Esophagus muscularis mucosa (tissue), 4 donors: ENCODE measurements at regions not wholly inside any gene's neighbourhood (a gene's known extent, or its start where the extent isn't known, plus 50 kb on each side); places are given as distances from the start of the nearest gene placed in this dataset.

Experiments used
- DNase-seq: peaks from one replicate; pipeline ENCODE4 v3.0.0-alpha.2; 2017; ENCODE audit errors: extremely low spot score
- H3K27ac ChIP-seq, 4 donors: fragments of 200-600 bp; sonication (generic); replicated peaks in 1 of 4; 1 replicate in 3 of 4; 2 replicates in 1 of 4; pipeline ENCODE4 v1.5.1; 2016 to 2019; ENCODE audit warnings: mild to moderate bottlenecking in 1 of 4
- H3K27me3 ChIP-seq, 4 donors: fragments of 200-600 bp; sonication (generic); one replicate each; pipeline versions ENCODE4 v1.5.1 to v1.6.0; 2016 to 2019
- H3K36me3 ChIP-seq, 4 donors: fragments of 200-600 bp; sonication (generic); one replicate each; pipeline ENCODE4 v1.5.1; 2016 to 2019
- H3K4me1 ChIP-seq, 4 donors: fragments of 200-600 bp; sonication (generic); one replicate each; pipeline ENCODE4 v1.5.1; 2016 to 2019
- H3K4me3 ChIP-seq, 4 donors: fragments of 200-600 bp; sonication (generic); 1 replicate in 2 of 4; 2 replicates in 2 of 4; pipeline ENCODE4 v1.5.1; 2016 to 2019; ENCODE audit warnings: mild to moderate bottlenecking in 4 of 4, moderate library complexity in 1 of 4
- H3K9me3 ChIP-seq, 4 donors: fragments of 200-600 bp; sonication (generic); 1 replicate in 3 of 4; 2 replicates in 1 of 4; pipeline ENCODE4 v1.5.1; 2016 to 2019
- EP300 ChIP-seq: sonication (generic); formaldehyde crosslinking; IDR thresholded peaks from one replicate; pipeline ENCODE4 v1.6.1; 2017; ENCODE audit warnings: antibody characterized with exemption
- POLR2A ChIP-seq: fragments of 450-650 bp; IDR thresholded peaks from one replicate; pipeline ENCODE4 v1.6.1; 2017; ENCODE audit warnings: antibody characterized with exemption, moderate library complexity, mild to moderate bottlenecking, low read depth
- POLR2AphosphoS5 ChIP-seq, 2 donors: sonication (generic); formaldehyde crosslinking; IDR thresholded peaks; one replicate each; pipeline ENCODE4 v1.6.1; 2017; ENCODE audit warnings: antibody characterized with exemption in 2 of 2
- WGBS: methylation state at CpG from one replicate; pipeline ENCODE4 v1.1.5; 2018; 5-methylcytosine and 5-hydroxymethylcytosine counted together
- intact Hi-C: fragments of 100-400 bp; cut with DNase I; formaldehyde crosslinking; loops from one replicate; pipeline ENCODE4 v1.15.1; 2023
- TF ChIP-seq, protein P1 (sequence below), 3 experiments: fragments of 200-600 bp in 2 of 3; fragments of 450-650 bp in 1 of 3; sonication (generic) in 2 of 3; IDR thresholded peaks; one replicate each; pipeline ENCODE4 v1.5.1; 2017 to 2019; ENCODE audit warnings: antibody characterized with exemption in 3 of 3, mild to moderate bottlenecking in 2 of 3, moderate library complexity in 1 of 3

DNA sequence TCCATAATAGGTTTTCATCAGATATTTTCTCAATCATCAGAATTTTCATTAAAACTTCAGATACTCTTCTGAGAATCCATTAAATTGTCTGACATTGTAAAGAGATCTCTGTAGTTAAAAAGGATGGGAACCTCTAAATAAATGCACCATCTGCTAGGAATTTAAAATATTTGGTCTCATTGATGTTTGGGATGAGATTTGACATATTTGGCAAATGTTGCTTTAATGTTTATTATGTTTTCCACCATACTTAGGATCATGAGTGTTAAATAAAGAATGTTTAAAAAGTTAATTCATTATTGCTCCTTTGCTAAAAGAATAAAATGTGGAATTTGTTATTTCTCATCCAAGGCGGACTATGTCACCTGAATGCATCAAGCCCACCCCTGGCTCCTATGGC lies 85.5 kb upstream of the VANGL1 start:
- no peaks in the 10 kb centered on the region for H3K36me3 ChIP-seq
- H3K9me3 ChIP-seq = no peaks in the 10 kb centered on the region
- no peak for TF ChIP-seq EP300
- TF ChIP-seq POLR2A = no peak
- TF ChIP-seq, protein P1, sequence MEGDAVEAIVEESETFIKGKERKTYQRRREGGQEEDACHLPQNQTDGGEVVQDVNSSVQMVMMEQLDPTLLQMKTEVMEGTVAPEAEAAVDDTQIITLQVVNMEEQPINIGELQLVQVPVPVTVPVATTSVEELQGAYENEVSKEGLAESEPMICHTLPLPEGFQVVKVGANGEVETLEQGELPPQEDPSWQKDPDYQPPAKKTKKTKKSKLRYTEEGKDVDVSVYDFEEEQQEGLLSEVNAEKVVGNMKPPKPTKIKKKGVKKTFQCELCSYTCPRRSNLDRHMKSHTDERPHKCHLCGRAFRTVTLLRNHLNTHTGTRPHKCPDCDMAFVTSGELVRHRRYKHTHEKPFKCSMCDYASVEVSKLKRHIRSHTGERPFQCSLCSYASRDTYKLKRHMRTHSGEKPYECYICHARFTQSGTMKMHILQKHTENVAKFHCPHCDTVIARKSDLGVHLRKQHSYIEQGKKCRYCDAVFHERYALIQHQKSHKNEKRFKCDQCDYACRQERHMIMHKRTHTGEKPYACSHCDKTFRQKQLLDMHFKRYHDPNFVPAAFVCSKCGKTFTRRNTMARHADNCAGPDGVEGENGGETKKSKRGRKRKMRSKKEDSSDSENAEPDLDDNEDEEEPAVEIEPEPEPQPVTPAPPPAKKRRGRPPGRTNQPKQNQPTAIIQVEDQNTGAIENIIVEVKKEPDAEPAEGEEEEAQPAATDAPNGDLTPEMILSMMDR (IDR thresholded peaks at IDR 0.05) = no peak
- no peak for TF ChIP-seq POLR2AphosphoS5 (IDR thresholded peaks at IDR 0.05)
- no peaks in the 10 kb centered on the region for H3K4me1 ChIP-seq
- no peak for DNase-seq
- H3K27me3 ChIP-seq = peaks cover 0 to 9% (median 0%) of the 10 kb centered on the region in 4 donors
- intact Hi-C loops = no loop called here
- 95% methylated on average over 1 of the region's 1 CpG for WGBS
- no peak overlapping the region for H3K4me3 ChIP-seq
- no peak overlapping the region for H3K27ac ChIP-seq

GRCh38 chr1:115555446-115555845 lies 86.3 kb upstream of the VANGL1 start:
- no peak overlapping the region for H3K4me3 ChIP-seq
- TF ChIP-seq POLR2AphosphoS5 (IDR thresholded peaks at IDR 0.05) = no peak
- TF ChIP-seq EP300 = no peak
- no peak for TF ChIP-seq POLR2A
- TF ChIP-seq, protein P1 (IDR thresholded peaks at IDR 0.05) = no peak
- peaks cover 0 to 6% (median 0%) of the 10 kb centered on the region in 4 donors for H3K27me3 ChIP-seq
- no peaks in the 10 kb centered on the region for H3K36me3 ChIP-seq
- no peaks in the 10 kb centered on the region for H3K4me1 ChIP-seq
- no peak for DNase-seq
- H3K9me3 ChIP-seq = no peaks in the 10 kb centered on the region
- H3K27ac ChIP-seq = no peak overlapping the region
- intact Hi-C loops = no loop called here
- 49% methylated on average over 2 of the region's 2 CpGs for WGBS

DNA sequence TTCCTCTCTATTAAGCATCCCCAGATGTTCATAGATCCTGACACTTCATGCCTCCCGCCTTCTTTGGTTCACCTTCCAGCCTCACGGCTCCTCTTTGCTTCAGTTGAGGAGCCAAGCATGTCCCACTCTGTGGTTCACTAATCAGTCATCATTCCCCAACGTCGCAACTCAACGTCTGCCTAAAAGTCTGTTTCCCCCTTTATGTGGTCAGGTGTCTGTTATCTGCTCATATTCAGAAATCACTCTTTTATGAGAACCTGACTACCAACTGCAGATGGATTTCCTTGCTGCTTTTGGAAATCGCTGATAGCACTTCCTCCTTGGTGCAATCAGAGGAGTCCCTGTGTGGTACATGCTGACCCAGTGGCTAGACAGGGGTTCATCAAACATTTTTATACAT lies 94.1 kb upstream of the VANGL1 start:
- Histone ChIP-seq H3K27me3 (peaks cover 0 to 4% (median 0%) of the 10 kb centered on the region in 4 donors), H3K4me1 (peaks cover 7 to 12% (median 12%) of the 10 kb centered on the region in 4 donors), H3K4me3 (no peak overlapping the region), H3K27ac (no peak overlapping the region), H3K36me3 (no peaks in the 10 kb centered on the region), H3K9me3 (no peaks in the 10 kb centered on the region)
- DNase-seq = no peak
- 68% methylated on average over 6 of the region's 6 CpGs for WGBS
- TF ChIP-seq, protein P1 (IDR thresholded peaks at IDR 0.05) = no peak
- TF ChIP-seq POLR2AphosphoS5 (IDR thresholded peaks at IDR 0.05) = no peak
- TF ChIP-seq EP300 = no peak
- no peak for TF ChIP-seq POLR2A
- intact Hi-C loops = no loop called here

GRCh38 chr1:115546846-115547245 lies 94.9 kb upstream of the VANGL1 start:
- intact Hi-C loops = no loop called here
- no peak overlapping the region for H3K27ac ChIP-seq
- H3K4me1 ChIP-seq = peaks cover 7 to 12% (median 12%) of the 10 kb centered on the region in 4 donors
- H3K9me3 ChIP-seq = no peaks in the 10 kb centered on the region
- 100% methylated on average over 2 of the region's 2 CpGs for WGBS
- TF ChIP-seq, protein P1 (IDR thresholded peaks at IDR 0.05) = no peak
- TF ChIP-seq POLR2A = no peak
- TF ChIP-seq POLR2AphosphoS5 (IDR thresholded peaks at IDR 0.05) = no peak
- no peak for TF ChIP-seq EP300
- DNase-seq = no peak
- no peak overlapping the region for H3K4me3 ChIP-seq
- H3K27me3 ChIP-seq = no peaks in the 10 kb centered on the region
- H3K36me3 ChIP-seq = no peaks in the 10 kb centered on the region
